Mesothelial cell of epicardium (in vitro differentiated cells): ENCODE measurements at regions not wholly inside any gene's neighbourhood (a gene's known extent, or its start where the extent isn't known, plus 50 kb on each side); places are given as distances from the start of the nearest gene placed in this dataset.

Source experiments
- DNase-seq, 2 experiments: peaks; one replicate each; pipeline ENCODE4 v3.0.0; 2021; ENCODE audit warnings: low spot score in 2 of 2; ENCODE audit not compliant: unreplicated experiment in 2 of 2
- H3K27ac Mint-ChIP-seq: 2 replicates; pipeline ENCODE4 v1.8.0; 2021; ENCODE audit warnings: mixed read lengths
- H3K27me3 Mint-ChIP-seq: 2 replicates; pipeline ENCODE4 v1.8.0; 2021; ENCODE audit warnings: low read depth, mixed read lengths
- H3K36me3 Mint-ChIP-seq: 2 replicates; pipeline ENCODE4 v1.8.0; 2021; ENCODE audit warnings: mixed read lengths
- H3K4me1 Mint-ChIP-seq: 2 replicates; pipeline ENCODE4 v1.8.0; 2021; ENCODE audit warnings: mixed read lengths
- H3K4me3 Mint-ChIP-seq: 2 replicates; pipeline ENCODE4 v1.8.0; 2021; ENCODE audit warnings: mild to moderate bottlenecking, moderate library complexity, mixed read lengths
- H3K9me3 Mint-ChIP-seq: 2 replicates; pipeline ENCODE4 v1.8.0; 2021; ENCODE audit warnings: mixed read lengths
- CTCF ChIP-seq: fragments of 200-600 bp; sonication (generic); IDR thresholded peaks from one replicate; pipeline ENCODE4 v1.5.0; 2021; ENCODE audit warnings: antibody characterized with exemption; ENCODE audit not compliant: unreplicated experiment

GRCh38 chr10:44030132-44030531 is 354.8 kb downstream of the CXCL12 start:
- Mint-ChIP-seq H3K9me3 (no peaks in the 10 kb centered on the region), H3K27me3 (no peaks in the 10 kb centered on the region), H3K4me3 (no peak overlapping the region), H3K27ac (no peak overlapping the region), H3K4me1 (peaks cover 35% of the 10 kb centered on the region), H3K36me3 (no peaks in the 10 kb centered on the region)
- DNase-seq, result no peak
- no peak for TF ChIP-seq CTCF

- Mint-ChIP-seq H3K27ac (no peak overlapping the region), H3K4me1 (peaks cover 28% of the 10 kb centered on the region), H3K27me3 (no peaks in the 10 kb centered on the region), H3K9me3 (no peaks in the 10 kb centered on the region), H3K4me3 (no peak overlapping the region), H3K36me3 (no peaks in the 10 kb centered on the region)
- DNase-seq, result no peak
- TF ChIP-seq CTCF, result no peak
Measured at GRCh38 chr10:44028384-44029137, 356.3 kb downstream of the CXCL12 start.

GRCh38 chr10:44024356-44025116 is 360.4 kb downstream of the CXCL12 start:
- no peak for TF ChIP-seq CTCF
- no peaks in the 10 kb centered on the region for H3K36me3 Mint-ChIP-seq
- no peak overlapping the region for H3K27ac Mint-ChIP-seq
- H3K27me3 Mint-ChIP-seq, result no peaks in the 10 kb centered on the region
- no peaks in the 10 kb centered on the region for H3K4me1 Mint-ChIP-seq
- H3K4me3 Mint-ChIP-seq, result no peak overlapping the region
- DNase-seq, result no peak
- H3K9me3 Mint-ChIP-seq, result peaks cover under 1% of the 10 kb centered on the region

- H3K9me3 Mint-ChIP-seq, result peaks cover 10% of the 10 kb centered on the region
- H3K27me3 Mint-ChIP-seq, result no peaks in the 10 kb centered on the region
- no peaks in the 10 kb centered on the region for H3K4me1 Mint-ChIP-seq
- DNase-seq, result no peak
- H3K4me3 Mint-ChIP-seq, result no peak overlapping the region
- no peak for TF ChIP-seq CTCF
- no peak overlapping the region for H3K27ac Mint-ChIP-seq
- H3K36me3 Mint-ChIP-seq, result no peaks in the 10 kb centered on the region
Measured at GRCh38 chr10:44023517-44023916, 361.4 kb downstream of the CXCL12 start.

GRCh38 chr10:44022203-44022602 is 362.7 kb downstream of the CXCL12 start:
- no peaks in the 10 kb centered on the region for H3K4me1 Mint-ChIP-seq
- H3K4me3 Mint-ChIP-seq, result no peak overlapping the region
- H3K36me3 Mint-ChIP-seq, result no peaks in the 10 kb centered on the region
- no peak overlapping the region for H3K27ac Mint-ChIP-seq
- no peaks in the 10 kb centered on the region for H3K27me3 Mint-ChIP-seq
- TF ChIP-seq CTCF, result no peak
- peaks cover 14% of the 10 kb centered on the region for H3K9me3 Mint-ChIP-seq
- no peak for DNase-seq
